NCI-H2029 (cell line): ENCODE measurements at regions not wholly inside any gene's neighbourhood (a gene's known extent, or its start where the extent isn't known, plus 50 kb on each side); places are given as distances from the start of the nearest gene placed in this dataset.

ENCODE experiments used
- DNase-seq: peaks from one replicate; lab custom pipeline; 2025; lab: John Stamatoyannopoulos, UW

DNA sequence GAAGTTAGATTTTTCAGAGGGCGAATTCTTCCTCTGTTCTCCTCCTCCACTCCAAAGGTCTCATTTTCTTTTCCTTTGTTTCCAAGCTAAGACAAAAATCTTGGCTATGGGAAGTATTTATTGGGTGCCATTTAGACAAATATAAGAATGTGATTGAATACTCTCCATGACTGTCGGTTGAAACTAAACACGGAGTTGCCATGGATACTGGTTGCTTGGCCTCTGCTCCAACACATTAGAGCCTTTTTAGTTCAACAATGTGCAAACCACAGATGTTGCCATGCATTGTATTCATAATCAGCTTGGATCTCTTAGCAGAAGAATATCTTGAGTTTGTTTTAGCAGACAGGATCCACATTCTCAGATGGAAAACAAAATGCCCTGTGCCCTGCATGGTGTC lies 366.5 kb upstream of the LCORL start:
- no peak for DNase-seq

- no peak for DNase-seq
These were observed 359.6 kb upstream of the LCORL start for GRCh38 chr4:18381186-18381585.

DNA sequence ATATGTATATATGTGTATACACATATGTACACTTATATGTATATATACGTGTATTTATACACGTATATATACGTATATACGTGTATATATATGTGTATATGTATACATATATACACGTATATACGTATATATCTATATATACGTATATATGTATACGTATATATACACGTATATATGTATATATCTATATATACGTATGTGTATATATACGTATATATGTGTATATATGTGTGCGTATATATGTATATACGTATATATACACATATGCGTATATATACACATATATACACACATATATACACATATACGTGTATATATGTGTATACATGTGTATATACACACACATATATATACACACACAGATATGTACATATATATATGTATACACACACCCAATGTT lies 348.0 kb upstream of the LCORL start:
- no peak for DNase-seq

GRCh38 chr4:18366892-18367291 lies 345.3 kb upstream of the LCORL start:
- DNase-seq, result peak; percentile 21

DNA sequence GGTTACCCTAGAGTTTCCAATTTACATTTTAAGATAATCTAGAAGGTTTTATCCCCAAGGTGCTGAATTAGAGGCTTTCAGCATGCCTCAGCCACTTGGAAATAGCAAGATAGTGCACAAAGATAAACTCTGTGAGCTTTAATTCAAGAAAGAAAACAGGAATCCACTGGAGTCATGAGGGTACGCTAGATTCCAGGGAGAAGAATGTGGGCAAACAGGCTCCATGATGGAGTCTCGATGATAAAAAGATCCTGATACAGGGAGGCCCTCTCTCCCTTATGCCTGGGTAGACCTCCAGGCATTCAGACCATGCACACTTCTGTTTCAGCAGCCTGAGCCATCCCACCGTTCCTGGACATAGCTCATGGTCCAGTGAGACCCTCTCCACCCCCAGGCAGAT lies 344.6 kb upstream of the LCORL start:
- DNase-seq, result no peak

GRCh38 chr4:18343581-18343980 lies 322.0 kb upstream of the LCORL start:
- DNase-seq, result no peak

DNA sequence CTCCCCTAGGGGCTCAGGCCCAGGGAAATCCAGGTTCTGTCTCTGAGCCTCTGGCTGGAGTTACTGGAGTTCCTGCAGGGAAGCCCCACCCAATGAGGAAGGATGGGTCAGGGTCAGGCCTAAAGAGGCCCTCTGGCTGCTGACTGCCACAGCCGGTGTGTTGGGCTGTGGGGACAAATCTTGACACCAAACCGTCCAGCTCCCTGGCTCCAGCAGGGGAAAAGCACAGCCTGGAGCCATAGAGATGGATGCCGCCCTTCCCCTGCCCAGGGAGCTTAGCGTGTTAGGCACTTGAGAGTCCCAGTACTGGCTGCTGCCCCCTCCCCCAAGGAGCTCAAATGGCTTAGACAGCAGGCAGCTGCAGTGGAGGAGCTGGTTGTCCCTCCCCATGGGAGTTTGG lies 321.3 kb upstream of the LCORL start:
- no peak for DNase-seq

GRCh38 chr4:18321956-18322530 lies 300.5 kb upstream of the LCORL start:
- no peak for DNase-seq

GRCh38 chr4:18319431-18319830 lies 297.9 kb upstream of the LCORL start:
- DNase-seq, result no peak

- peak; percentile 29 for DNase-seq
These were observed 297.3 kb upstream of the LCORL start for GRCh38 chr4:18318682-18319388.

DNA sequence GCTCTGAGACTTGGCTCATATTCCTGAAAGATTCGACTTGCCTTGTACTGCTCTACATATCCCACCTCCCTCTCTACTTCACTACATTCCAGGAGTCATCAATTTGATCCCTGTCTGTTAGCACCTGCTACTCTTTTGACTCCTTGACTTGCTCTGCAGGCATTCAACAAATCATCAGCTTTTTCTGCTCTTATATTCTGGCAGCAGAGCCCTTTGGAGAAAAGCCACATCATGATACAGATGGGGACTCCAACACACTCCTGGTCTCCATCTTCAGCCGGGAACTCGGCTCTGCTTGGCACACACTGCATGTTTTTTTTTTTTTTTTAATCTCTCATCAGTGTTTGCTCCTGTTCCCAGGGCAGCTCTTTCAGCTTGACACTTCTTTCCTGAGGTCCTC lies 293.2 kb upstream of the LCORL start:
- no peak for DNase-seq

GRCh38 chr4:18297684-18298083 lies 276.1 kb upstream of the LCORL start:
- no peak for DNase-seq

- no peak for DNase-seq
These were observed 274.9 kb upstream of the LCORL start for GRCh38 chr4:18296411-18296810.

GRCh38 chr4:18294846-18295245 lies 273.3 kb upstream of the LCORL start:
- no peak for DNase-seq

DNA sequence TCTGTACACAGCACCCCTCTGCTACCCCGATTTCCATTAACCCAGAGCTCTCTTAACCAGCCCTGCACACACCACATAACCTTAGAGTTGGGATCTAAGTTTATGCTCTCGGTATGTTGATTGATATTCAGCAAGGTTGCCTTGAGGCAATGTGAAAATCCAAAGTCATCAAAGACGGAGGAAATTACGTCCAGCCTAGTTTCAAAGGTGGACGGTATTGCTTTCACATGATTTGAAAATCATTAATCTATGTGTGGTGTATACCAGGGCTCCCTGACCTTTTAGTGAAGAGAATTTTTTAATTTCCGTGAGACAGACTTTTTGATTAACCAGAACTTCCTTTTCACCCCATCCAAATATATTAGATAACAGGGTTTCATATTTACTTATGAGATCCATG lies 272.5 kb upstream of the LCORL start:
- DNase-seq, result no peak

- no peak for DNase-seq
These were observed 270.9 kb upstream of the LCORL start for GRCh38 chr4:18292411-18292810.

DNA sequence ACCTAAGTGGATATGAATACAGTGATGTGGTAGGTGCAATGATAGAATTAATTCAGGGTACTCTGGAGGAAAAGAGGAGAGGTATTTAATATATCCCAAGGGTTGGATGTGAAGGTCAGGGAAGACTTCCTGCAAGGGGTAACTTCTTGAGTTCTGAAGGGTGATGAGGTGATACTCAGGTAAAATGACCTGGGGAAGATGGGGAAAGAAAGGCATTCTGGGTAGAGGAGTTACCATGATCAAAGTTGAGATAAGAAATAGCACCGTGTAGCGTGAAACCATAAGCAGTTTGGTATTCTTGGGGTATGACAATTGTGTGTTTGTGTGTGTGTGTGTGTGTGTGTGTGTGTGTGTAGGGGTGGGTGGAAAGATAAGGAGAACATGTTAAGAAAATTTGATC lies 270.4 kb upstream of the LCORL start:
- DNase-seq, result no peak

DNA sequence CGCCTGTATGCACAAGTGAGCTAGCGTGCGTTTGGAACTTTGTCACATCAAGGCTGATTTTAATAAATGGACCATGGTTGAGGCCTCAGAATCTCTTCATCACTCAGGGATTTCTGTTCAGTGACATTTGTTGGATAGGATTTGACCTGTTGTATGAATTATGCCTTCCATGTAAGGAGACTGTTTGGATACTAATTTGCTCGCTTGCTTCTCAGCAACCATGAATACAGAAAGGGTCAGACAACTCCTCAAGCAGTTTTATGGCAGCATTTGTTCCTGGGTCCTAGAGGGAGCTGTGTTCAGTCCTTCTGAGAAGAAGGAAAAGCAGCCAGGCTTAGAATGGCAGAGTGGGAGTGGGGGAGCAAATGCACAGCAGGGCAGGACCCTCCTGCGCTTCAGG lies 269.7 kb upstream of the LCORL start:
- no peak for DNase-seq

GRCh38 chr4:18285357-18285756 lies 263.8 kb upstream of the LCORL start:
- no peak for DNase-seq

GRCh38 chr4:18278244-18278643 lies 256.7 kb upstream of the LCORL start:
- DNase-seq, result no peak

DNA sequence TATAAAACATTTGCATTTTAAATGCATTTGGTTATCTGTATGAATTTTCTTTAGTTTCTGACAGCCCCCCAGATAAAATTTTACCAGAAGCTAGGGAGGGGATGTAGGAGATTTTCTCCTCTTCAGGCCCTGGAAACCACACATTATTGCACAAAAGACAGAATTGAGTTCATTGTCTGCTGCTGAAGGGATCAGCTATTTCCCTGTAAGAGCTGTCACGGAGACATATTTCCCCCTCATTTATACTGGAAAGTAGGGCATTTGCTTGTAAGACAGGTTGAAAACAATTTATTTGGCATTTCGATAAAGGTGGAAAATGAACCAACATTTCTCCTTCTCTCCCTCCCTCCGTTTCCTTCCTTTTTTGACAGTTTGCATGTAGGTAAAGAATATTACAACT lies 241.3 kb upstream of the LCORL start:
- DNase-seq, result no peak

DNA sequence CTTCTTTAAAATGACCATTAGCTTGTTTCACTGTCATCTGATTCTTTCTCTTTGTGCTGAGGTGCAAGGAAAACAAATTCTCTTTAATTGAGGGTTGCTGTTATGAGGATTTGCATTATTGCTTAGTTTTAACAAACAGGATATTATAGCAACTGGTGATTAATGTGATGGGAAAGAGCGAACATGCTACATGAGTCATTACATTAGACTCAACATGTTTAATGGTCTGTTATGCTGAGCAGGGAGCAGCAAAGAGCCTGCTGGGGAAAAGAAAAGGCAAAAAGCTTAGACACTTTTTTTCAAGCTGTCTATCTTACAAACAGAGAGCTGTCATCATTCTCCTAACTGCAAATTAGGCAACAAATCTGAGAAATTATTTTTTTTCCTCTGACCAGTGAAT lies 230.5 kb upstream of the LCORL start:
- DNase-seq, result no peak

DNA sequence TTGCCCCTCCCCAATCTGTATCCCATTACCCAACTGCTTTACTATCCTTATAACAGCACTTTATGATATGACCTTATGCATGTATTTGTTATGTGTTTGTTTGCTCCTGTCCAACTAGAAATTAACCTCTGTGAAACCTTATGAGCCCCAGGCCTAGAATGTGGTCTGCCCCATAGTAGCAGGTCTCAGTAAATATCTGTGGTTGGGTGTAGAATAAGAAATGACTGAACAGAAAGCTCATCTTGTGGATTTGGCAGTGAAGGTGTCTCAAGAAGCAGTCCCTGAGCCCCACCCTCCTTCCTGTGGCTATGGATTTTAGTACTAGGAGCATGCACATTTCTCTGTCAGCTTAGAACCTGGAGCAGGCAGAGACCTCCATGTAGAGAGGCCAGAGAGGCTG lies 229.0 kb upstream of the LCORL start:
- DNase-seq, result no peak

- no peak for DNase-seq
These were observed 227.1 kb upstream of the LCORL start for GRCh38 chr4:18248611-18249010.
